HCT116 (cell line): ENCODE measurements at regions not wholly inside any gene's neighbourhood (a gene's known extent, or its start where the extent isn't known, plus 50 kb on each side); places are given as distances from the start of the nearest gene placed in this dataset.

ENCODE experiments used
- ATAC-seq: fragments of 200-7000 bp; cut with Tn5 transposase; 2 replicates; pipeline ENCODE4 v1.9.1; 2020; ENCODE audit warnings: mild to moderate bottlenecking, moderate library complexity
- BruUV-seq: library from RNA; stranded (reverse); fragments of 400-500 nt; replicated peaks from 2 replicates; lab custom pipeline; 2021; lab: Mats Ljungman, UMichigan
- CTCF ChIA-PET: fragments of 300-600 bp; sonication (Branson Sonifier 250); formaldehyde crosslinking; loops from one replicate; lab custom pipeline; 2021; ENCODE audit warnings: antibody characterized with exemption; lab: Charles Lee
- POLR2A ChIA-PET: fragments of 300-600, 350-600 bp; sonication (Branson Sonifier 250); formaldehyde crosslinking; loops from one replicate; lab custom pipeline; 2021; ENCODE audit warnings: antibody characterized with exemption; lab: Charles Lee
- RAD21 ChIA-PET, 2 experiments: fragments of 300-600 bp; sonication (Branson Sonifier 250); formaldehyde crosslinking; loops; one replicate each; lab custom pipeline; 2023; ENCODE audit warnings: low total read pairs in 2 of 2; ENCODE audit not compliant: uncharacterized antibody in 2 of 2, unreplicated experiment in 2 of 2, low non-redundant PET in 1 of 2; lab: Charles Lee
- DNase-seq: peaks from one replicate; pipeline ENCODE4 v3.0.0-alpha.2; 2010; ENCODE audit warnings: low read depth, low spot score
- H2AFZ ChIP-seq: fragments of 200-600 bp; shearing (Covaris generic), sonication (generic); 2 replicates; pipeline ENCODE4 v1.6.1; 2017; ENCODE audit warnings: low read depth, mixed run types, mixed read lengths, antibody characterized with exemption, low read length; ENCODE audit not compliant: poor library complexity, severe bottlenecking
- H3K27ac ChIP-seq: 2 replicates; pipeline ENCODE4 v1.5.1; 2012; ENCODE audit warnings: low read depth, low read length
- H3K27me3 ChIP-seq: fragments of 200-600 bp; sonication (generic); 2 replicates; pipeline ENCODE4 v1.6.1; 2016; ENCODE audit warnings: mixed run types, low read length, mixed read lengths; ENCODE audit not compliant: insufficient read depth
- H3K36me3 ChIP-seq, 2 experiments: fragments of 200-500 bp in 1 of 2; fragments of 200-600 bp in 1 of 2; sonication (Bioruptor generic) in 1 of 2; sonication (generic) in 1 of 2; 2 replicates each; pipeline versions ENCODE4 v1.5.1 to v1.6.1; 2014 to 2016; ENCODE audit warnings: low read length in 2 of 2, inconsistent platforms in 1 of 2, mixed read lengths in 1 of 2, mixed run types in 1 of 2; ENCODE audit not compliant: insufficient read depth in 2 of 2, control insufficient read depth in 1 of 2
- H3K4me1 ChIP-seq, 2 experiments: fragments of 200-600 bp in 1 of 2; sonication (generic) in 1 of 2; 2 replicates each; pipeline versions ENCODE4 v1.5.1 to v1.6.1; 2012 to 2017; ENCODE audit warnings: low read length in 2 of 2, inconsistent platforms in 1 of 2, mild to moderate bottlenecking in 1 of 2, mixed read lengths in 1 of 2, mixed run types in 1 of 2, moderate library complexity in 1 of 2; ENCODE audit not compliant: insufficient read depth in 2 of 2, control insufficient read depth in 1 of 2
- H3K4me2 ChIP-seq: fragments of 200-600 bp; sonication (generic); 2 replicates; pipeline ENCODE4 v1.6.1; 2017; ENCODE audit warnings: mixed run types, low read length, mixed read lengths
- H3K4me3 ChIP-seq, 2 experiments: fragments of 200-600 bp in 1 of 2; sonication (generic) in 1 of 2; replicated peaks in 1 of 2; 2 replicates each; pipeline ENCODE4 v1.5.1; 2011 to 2016; ENCODE audit warnings: low read length in 2 of 2, control low read depth in 1 of 2, low read depth in 1 of 2, mild to moderate bottlenecking in 1 of 2, mixed read lengths in 1 of 2, mixed run types in 1 of 2
- H3K79me2 ChIP-seq: fragments of 200-600 bp; sonication (generic); 2 replicates; pipeline ENCODE4 v1.6.1; 2017; ENCODE audit warnings: mild to moderate bottlenecking, mixed run types, low read length, moderate library complexity, mixed read lengths; ENCODE audit not compliant: insufficient read depth
- H3K9ac ChIP-seq: fragments of 200-600 bp; sonication (generic); 2 replicates; pipeline ENCODE4 v1.6.1; 2016; ENCODE audit warnings: low read length, mixed read lengths
- H3K9me2 ChIP-seq: fragments of 200-600 bp; sonication (generic), shearing (Covaris generic); 2 replicates; pipeline ENCODE4 v1.6.1; 2017; ENCODE audit warnings: mixed run types, mild to moderate bottlenecking, moderate library complexity; ENCODE audit not compliant: insufficient read depth
- H3K9me3 ChIP-seq, 2 experiments: fragments of 200-500 bp in 1 of 2; fragments of 200-600 bp in 1 of 2; sonication (Bioruptor generic) in 1 of 2; sonication (generic) in 1 of 2; 2 replicates each; pipeline ENCODE4 v1.6.1; 2014 to 2017; ENCODE audit warnings: low read length in 2 of 2, mixed read lengths in 2 of 2, inconsistent platforms in 1 of 2, low read depth in 1 of 2, mild to moderate bottlenecking in 1 of 2, mixed run types in 1 of 2, moderate library complexity in 1 of 2; ENCODE audit not compliant: control insufficient read depth in 1 of 2, insufficient read depth in 1 of 2
- H4K20me1 ChIP-seq: fragments of 200-600 bp; sonication (generic), shearing (Covaris generic); 2 replicates; pipeline ENCODE4 v1.6.1; 2017; ENCODE audit warnings: mixed run types, mild to moderate bottlenecking, moderate library complexity; ENCODE audit not compliant: insufficient read depth
- CEBPB ChIP-seq: IDR thresholded peaks from 2 replicates; pipeline ENCODE4 v1.6.1; 2012; ENCODE audit warnings: low read depth
- EGR1 ChIP-seq: IDR thresholded peaks from 2 replicates; pipeline ENCODE4 v1.6.1; 2012; ENCODE audit warnings: low read depth
- EZH2 ChIP-seq: fragments of 200-600 bp; sonication (generic); IDR thresholded peaks from 2 replicates; pipeline ENCODE4 v1.6.1; 2017; ENCODE audit warnings: antibody characterized with exemption, mixed run types
- MAX ChIP-seq: IDR thresholded peaks from 2 replicates; pipeline ENCODE4 v1.6.1; 2012
- POLR2A ChIP-seq: IDR thresholded peaks from 2 replicates; pipeline ENCODE4 v1.7.0; 2011; ENCODE audit warnings: borderline replicate concordance; ENCODE audit not compliant: insufficient read depth, insufficient read length; ENCODE audit errors: extremely low read depth
- RAD21 ChIP-seq: IDR thresholded peaks from 2 replicates; pipeline ENCODE4 v1.6.1; 2012; ENCODE audit warnings: low read depth, mild to moderate bottlenecking
- SIN3A ChIP-seq: IDR thresholded peaks from 2 replicates; pipeline ENCODE4 v1.6.1; 2012; ENCODE audit warnings: low read depth
- SRF ChIP-seq: IDR thresholded peaks from 2 replicates; pipeline ENCODE4 v1.6.1; 2012; ENCODE audit warnings: low read depth
- ZBTB33 ChIP-seq: IDR thresholded peaks from 2 replicates; pipeline ENCODE4 v1.6.1; 2011; ENCODE audit warnings: mild to moderate bottlenecking, low read length, moderate library complexity; ENCODE audit not compliant: insufficient replicate concordance; ENCODE audit errors: extremely low read depth
- ZFX ChIP-seq: fragments of 450-650 bp; IDR thresholded peaks from 2 replicates; pipeline ENCODE4 v1.6.1; 2017
- ZNF274 ChIP-seq: fragments of 200-500 bp; sonication (Bioruptor generic); IDR thresholded peaks from 2 replicates; pipeline ENCODE4 v1.6.1; 2014; ENCODE audit warnings: mild to moderate bottlenecking, low read depth, low read length, inconsistent platforms
- intact Hi-C: fragments of 100-400 bp; cut with micrococcal nuclease; formaldehyde crosslinking; loops from 2 replicates; pipeline ENCODE4 v1.10.0; 2022
- TF ChIP-seq, protein P1 (sequence below), 3 experiments: fragments of 200-600 bp in 1 of 3; sonication (generic) in 1 of 3; IDR thresholded peaks in 2 of 3; conservative IDR thresholded peaks in 1 of 3; 2 replicates each; pipeline ENCODE4 v1.5.1; 2012 to 2017; ENCODE audit warnings: low read depth in 2 of 3, low read length in 2 of 3, antibody characterized with exemption in 1 of 3, borderline replicate concordance in 1 of 3, control low read depth in 1 of 3, mild to moderate bottlenecking in 1 of 3, mixed read lengths in 1 of 3, mixed run types in 1 of 3, moderate library complexity in 1 of 3; ENCODE audit not compliant: insufficient read depth in 1 of 3

GRCh38 chr2:128792476-128793054, 473.9 kb upstream of the HS6ST1 start:
- no TSS peak for BruUV-seq
- ATAC-seq (no peak), DNase-seq (no peak)
- H2AFZ ChIP-seq = no peak overlapping the region
- no peak for TF ChIP-seq SIN3A
- no peak for TF ChIP-seq ZBTB33
- TF ChIP-seq ZFX = no peak
- TF ChIP-seq CEBPB = no peak
- TF ChIP-seq EGR1 = no peak
- no peak for TF ChIP-seq SRF
- no peak for TF ChIP-seq EZH2
- no peak for TF ChIP-seq ZNF274
- TF ChIP-seq RAD21 = no peak
- TF ChIP-seq MAX = no peak
- TF ChIP-seq, protein P1, sequence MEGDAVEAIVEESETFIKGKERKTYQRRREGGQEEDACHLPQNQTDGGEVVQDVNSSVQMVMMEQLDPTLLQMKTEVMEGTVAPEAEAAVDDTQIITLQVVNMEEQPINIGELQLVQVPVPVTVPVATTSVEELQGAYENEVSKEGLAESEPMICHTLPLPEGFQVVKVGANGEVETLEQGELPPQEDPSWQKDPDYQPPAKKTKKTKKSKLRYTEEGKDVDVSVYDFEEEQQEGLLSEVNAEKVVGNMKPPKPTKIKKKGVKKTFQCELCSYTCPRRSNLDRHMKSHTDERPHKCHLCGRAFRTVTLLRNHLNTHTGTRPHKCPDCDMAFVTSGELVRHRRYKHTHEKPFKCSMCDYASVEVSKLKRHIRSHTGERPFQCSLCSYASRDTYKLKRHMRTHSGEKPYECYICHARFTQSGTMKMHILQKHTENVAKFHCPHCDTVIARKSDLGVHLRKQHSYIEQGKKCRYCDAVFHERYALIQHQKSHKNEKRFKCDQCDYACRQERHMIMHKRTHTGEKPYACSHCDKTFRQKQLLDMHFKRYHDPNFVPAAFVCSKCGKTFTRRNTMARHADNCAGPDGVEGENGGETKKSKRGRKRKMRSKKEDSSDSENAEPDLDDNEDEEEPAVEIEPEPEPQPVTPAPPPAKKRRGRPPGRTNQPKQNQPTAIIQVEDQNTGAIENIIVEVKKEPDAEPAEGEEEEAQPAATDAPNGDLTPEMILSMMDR (IDR thresholded peaks at IDR 0.05 in 2 of 3, conservative IDR thresholded peaks at IDR 0.05 in 1 of 3; ENCODE audit: borderline replicate concordance in 1 of 3, insufficient read depth in 1 of 3, low read depth in 2 of 3, low read length in 2 of 3) = no peak
- no peak for TF ChIP-seq POLR2A
- H3K36me3 ChIP-seq = no peaks in the 10 kb centered on the region
- H3K4me1 ChIP-seq = no peaks in the 10 kb centered on the region
- no peaks in the 10 kb centered on the region for H4K20me1 ChIP-seq
- peaks cover 22% of the 10 kb centered on the region; the same call in 1 of the 2 replicates for H3K27me3 ChIP-seq
- CTCF ChIA-PET = no interaction called here
- no peaks in the 10 kb centered on the region for H3K9me3 ChIP-seq
- no peak overlapping the region for H3K4me2 ChIP-seq
- intact Hi-C loops = no loop called here
- H3K27ac ChIP-seq = no peak overlapping the region
- RAD21 ChIA-PET = no interaction called here
- no peaks in the 10 kb centered on the region for H3K79me2 ChIP-seq
- POLR2A ChIA-PET = no interaction called here
- H3K4me3 ChIP-seq = no peak overlapping the region
- no peaks in the 10 kb centered on the region for H3K9me2 ChIP-seq
- no peak overlapping the region for H3K9ac ChIP-seq
